ENCODE measurements at regions not wholly inside any gene's neighbourhood (a gene's known extent, or its start where the extent isn't known, plus 50 kb on each side); places are given as distances from the start of the nearest gene placed in this dataset.

- TF ChIP-seq REST (IDR thresholded peaks at IDR 0.05; ENCODE audit: unreplicated experiment) (no peak), CTCF (conservative IDR thresholded peaks at IDR 0.05; ENCODE audit: low read depth in 2 of 2) (no peak), EZH2phosphoT487 (IDR thresholded peaks at IDR 0.05; ENCODE audit: unreplicated experiment) (no peak), ZNF114 (CRISPR knock-in tag; IDR thresholded peaks at IDR 0.05) (no peak), CREB1 (CRISPR knock-in tag; IDR thresholded peaks at IDR 0.05; ENCODE audit: low read depth) (no peak), EZH2 (IDR thresholded peaks at IDR 0.05; ENCODE audit: low read depth, unreplicated experiment) (no peak)
These were observed 290.0 kb upstream of the CFAP20DC start for GRCh38 chr3:59339818-59340217.
